T-cell (primary cell): ENCODE measurements at regions not wholly inside any gene's neighbourhood (a gene's known extent, or its start where the extent isn't known, plus 50 kb on each side); places are given as distances from the start of the nearest gene placed in this dataset.

Source experiments
- ATAC-seq, 4 experiments: fragments of 200-7000 bp in 3 of 4; fragments of 150-1000 bp in 1 of 4; cut with Tn5 transposase; replicated peaks in 1 of 4; 1 replicate in 3 of 4; 2 replicates in 1 of 4; pipeline ENCODE4 v1.10.0; 2021; ENCODE audit warnings: moderate library complexity in 3 of 4, mild to moderate bottlenecking in 2 of 4, moderate number of reproducible peaks in 1 of 4
- CTCF ChIA-PET, 2 donors: fragments of 300-600 bp; sonication (Branson Sonifier 250); formaldehyde crosslinking; loops; one replicate each; lab custom pipeline; 2022; ENCODE audit warnings: antibody characterized with exemption in 2 of 2; lab: Charles Lee
- POLR2A ChIA-PET, 2 donors: fragments of 300-600 bp; sonication (Branson Sonifier 250); formaldehyde crosslinking; loops; one replicate each; lab custom pipeline; 2022; ENCODE audit warnings: antibody characterized with exemption in 2 of 2; lab: Charles Lee
- DNase-seq, 35 experiments: peaks; one replicate each; pipeline versions ENCODE4 v3.0.0 to v3.0.0-alpha.2; 2013 to 2023
- H3K27ac ChIP-seq: one replicate; pipeline ENCODE4 v1.5.1; 2013; ENCODE audit warnings: low read length
- H3K27me3 ChIP-seq, 2 experiments: replicated peaks in 1 of 2; 1 replicate in 1 of 2; 2 replicates in 1 of 2; pipeline versions ENCODE4 v1.6.1 to v1.7.0; 2013; ENCODE audit warnings: low read length in 1 of 2, mixed read lengths in 1 of 2; ENCODE audit not compliant: control insufficient read depth in 2 of 2, insufficient read depth in 2 of 2; ENCODE audit errors: extremely low read depth in 1 of 2
- H3K36me3 ChIP-seq, 2 donors: 1 replicate in 1 of 2; 2 replicates in 1 of 2; pipeline versions ENCODE4 v1.6.1 to v1.7.0; 2013; ENCODE audit warnings: low read length in 1 of 2; ENCODE audit not compliant: control insufficient read depth in 2 of 2, insufficient read depth in 1 of 2; ENCODE audit errors: extremely low read depth in 1 of 2
- H3K4me1 ChIP-seq, 2 experiments: 1 replicate in 1 of 2; 2 replicates in 1 of 2; pipeline versions ENCODE4 v1.6.1 to v1.7.0; 2013; ENCODE audit warnings: low read length in 2 of 2, mixed read lengths in 1 of 2; ENCODE audit not compliant: insufficient read depth in 2 of 2, control insufficient read depth in 1 of 2; ENCODE audit errors: extremely low read depth in 1 of 2
- H3K4me3 ChIP-seq, 2 donors: 1 replicate in 1 of 2; 2 replicates in 1 of 2; pipeline versions ENCODE4 v1.5.1 to v1.7.0; 2013; ENCODE audit warnings: mild to moderate bottlenecking in 2 of 2, low read length in 1 of 2, moderate library complexity in 1 of 2; ENCODE audit not compliant: control insufficient read depth in 1 of 2; ENCODE audit errors: extremely low read depth in 1 of 2
- H3K9me3 ChIP-seq: 2 replicates; pipeline ENCODE4 v1.7.0; 2013
- H3K27ac Mint-ChIP-seq, 2 donors: one replicate each; pipeline ENCODE4 v1.8.0; 2020 to 2021; ENCODE audit warnings: mild to moderate bottlenecking in 2 of 2, mixed read lengths in 2 of 2
- H3K27me3 Mint-ChIP-seq, 2 donors: one replicate each; pipeline ENCODE4 v1.8.0; 2021 to 2022; ENCODE audit warnings: mixed read lengths in 2 of 2
- H3K36me3 Mint-ChIP-seq: one replicate; pipeline ENCODE4 v1.8.0; 2021; ENCODE audit warnings: mixed read lengths
- H3K4me1 Mint-ChIP-seq, 3 donors: one replicate each; pipeline ENCODE4 v1.8.0; 2020 to 2022; ENCODE audit warnings: mixed read lengths in 3 of 3, mild to moderate bottlenecking in 1 of 3
- H3K4me3 Mint-ChIP-seq, 3 donors: one replicate each; pipeline ENCODE4 v1.8.0; 2020 to 2022; ENCODE audit warnings: mild to moderate bottlenecking in 3 of 3, mixed read lengths in 3 of 3, moderate library complexity in 3 of 3
- H3K9me3 Mint-ChIP-seq, 3 donors: one replicate each; pipeline ENCODE4 v1.8.0; 2020 to 2022; ENCODE audit warnings: mixed read lengths in 3 of 3
- WGBS: methylation state at CpG from one replicate; pipeline ENCODE4 v1.1.5; 2013; ENCODE audit warnings: missing lambda C conversion rate; ENCODE audit not compliant: insufficient coverage; 5-methylcytosine and 5-hydroxymethylcytosine counted together

DNA sequence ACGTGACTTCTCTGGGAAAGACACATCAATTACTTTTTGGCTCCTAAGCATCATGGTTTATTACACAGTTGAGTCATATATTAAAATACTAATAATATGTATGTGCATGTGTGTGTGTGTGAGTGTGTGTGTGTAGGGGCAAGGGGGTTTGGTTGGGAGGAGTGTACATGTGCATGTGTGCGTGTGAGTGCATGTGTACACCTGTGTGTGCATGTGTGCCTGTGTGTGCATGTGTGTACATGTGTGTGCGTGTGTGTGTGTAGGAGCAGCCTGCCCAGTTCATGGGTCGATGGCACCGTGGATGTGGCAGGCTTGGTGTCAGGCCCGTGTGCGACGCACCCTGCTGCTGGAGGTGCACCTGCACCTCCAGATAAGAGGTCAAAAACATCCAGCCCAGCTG, 99.0 kb upstream of the SNTG2 start:
- POLR2A ChIA-PET: no interaction called here
- Mint-ChIP-seq H3K4me1 (peaks cover 18 to 28% (median 19%) of the 10 kb centered on the region in 3 donors), H3K4me3 (no peak overlapping the region), H3K9me3 (peaks cover 0 to 20% (median 8%) of the 10 kb centered on the region in 3 donors), H3K27me3 (peaks cover 0 to 3% of the 10 kb centered on the region in 2 donors), H3K36me3 (no peaks in the 10 kb centered on the region), H3K27ac (no peak overlapping the region)
- H3K9me3 ChIP-seq: no peaks in the 10 kb centered on the region
- DNase-seq (no peak), ATAC-seq (no peak)
- peaks cover 0 to 14% of the 10 kb centered on the region in 2 experiments for H3K4me1 ChIP-seq
- 93% methylated on average over 8 of the region's 8 CpGs for WGBS
- H3K36me3 ChIP-seq: no peaks in the 10 kb centered on the region
- H3K27me3 ChIP-seq: peaks cover 0 to 7% of the 10 kb centered on the region in 2 experiments
- CTCF ChIA-PET: no interaction called here
- no peak overlapping the region for H3K4me3 ChIP-seq
- H3K27ac ChIP-seq: no peak overlapping the region

DNA sequence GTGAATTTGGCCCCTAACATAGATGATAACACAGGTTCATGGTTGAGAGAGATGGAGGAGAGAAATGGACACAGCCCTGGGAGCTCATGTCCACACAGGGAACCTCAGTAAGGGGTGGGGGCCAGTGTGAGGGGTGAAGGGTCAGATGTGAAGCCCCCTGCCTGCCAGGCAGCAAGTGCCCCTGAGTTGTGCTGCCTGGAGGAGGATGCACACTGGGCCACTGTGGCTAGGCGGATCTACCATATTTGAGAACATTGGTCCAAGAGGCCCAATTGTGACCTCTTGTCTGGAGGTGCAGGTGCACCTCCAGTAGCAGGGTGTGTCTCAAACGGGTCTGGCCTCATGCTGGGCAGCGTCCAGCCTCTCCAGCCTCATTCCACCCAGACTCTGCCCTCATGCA, 99.6 kb upstream of the SNTG2 start:
- CTCF ChIA-PET: no interaction called here
- H3K27me3 Mint-ChIP-seq: peaks cover 0 to 3% of the 10 kb centered on the region in 2 donors
- Histone ChIP-seq H3K36me3 (no peaks in the 10 kb centered on the region), H3K4me1 (peaks cover 0 to 14% of the 10 kb centered on the region in 2 experiments), H3K27me3 (peaks cover 0 to 9% of the 10 kb centered on the region in 2 experiments), H3K27ac (no peak overlapping the region), H3K9me3 (no peaks in the 10 kb centered on the region), H3K4me3 (no peak overlapping the region)
- H3K9me3 Mint-ChIP-seq: peaks cover 0 to 20% (median 8%) of the 10 kb centered on the region in 3 donors
- no peak overlapping the region for H3K27ac Mint-ChIP-seq
- peaks cover 18 to 22% (median 18%) of the 10 kb centered on the region in 3 donors for H3K4me1 Mint-ChIP-seq
- ATAC-seq (no peak), DNase-seq (no peak)
- H3K4me3 Mint-ChIP-seq: no peak overlapping the region
- no peaks in the 10 kb centered on the region for H3K36me3 Mint-ChIP-seq
- POLR2A ChIA-PET: interaction anchor here in 1 of 2 donors (0.5 kb wide), 1 partner anchor 13 kb away, joined by 3 read pairs; no protein-coding TSS in a partner anchor
- 81% methylated on average over 3 of the region's 3 CpGs for WGBS

DNA sequence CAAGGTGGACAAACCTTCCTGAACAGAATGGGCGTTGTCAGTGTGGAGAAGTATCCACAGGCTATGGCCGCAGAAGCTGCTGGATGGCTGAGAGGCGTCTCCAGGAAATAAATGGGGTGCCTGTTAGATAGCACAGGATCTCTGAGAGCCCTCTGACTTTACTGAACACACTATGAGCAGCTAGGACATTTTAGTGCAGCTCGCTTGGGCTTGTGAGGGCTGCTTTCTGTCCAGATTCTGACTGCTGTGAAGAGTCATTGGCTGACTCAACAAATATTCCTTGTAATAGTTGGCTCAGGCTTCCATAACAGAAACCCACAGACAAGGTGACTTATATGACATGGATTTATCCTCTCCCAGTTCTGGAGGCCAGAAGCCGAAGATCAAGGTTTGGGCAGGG, 100.2 kb upstream of the SNTG2 start:
- no peak overlapping the region for H3K27ac Mint-ChIP-seq

DNA sequence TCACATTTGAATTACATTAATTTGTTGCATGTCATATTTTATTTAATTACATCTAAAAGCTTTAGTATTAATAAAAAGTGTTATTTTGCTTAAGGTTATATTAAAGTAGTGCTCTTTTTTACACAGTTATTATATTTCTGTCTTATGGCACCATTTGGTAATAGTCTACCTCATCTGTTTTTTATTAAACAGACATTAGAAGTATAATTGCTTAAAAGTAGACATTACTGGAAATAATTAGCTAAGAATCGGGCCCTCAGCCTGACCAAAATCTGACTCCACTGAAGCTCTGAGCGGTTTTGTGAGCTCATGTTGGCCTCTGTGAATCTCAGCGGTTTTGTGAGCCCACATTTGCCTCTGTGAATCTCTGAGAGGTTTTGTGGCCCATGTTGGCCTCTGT, 102.5 kb upstream of the SNTG2 start:
- peaks cover 0 to 13% of the 10 kb centered on the region in 2 experiments for H3K27me3 ChIP-seq
- Mint-ChIP-seq H3K36me3 (no peaks in the 10 kb centered on the region), H3K4me3 (no peak overlapping the region), H3K9me3 (no peaks in the 10 kb centered on the region), H3K27ac (no peak overlapping the region), H3K27me3 (peaks cover 5 to 8% of the 10 kb centered on the region in 2 donors), H3K4me1 (no peaks in the 10 kb centered on the region)
- DNase-seq (no peak), ATAC-seq (no peak)
- no peak overlapping the region for H3K4me3 ChIP-seq
- no peaks in the 10 kb centered on the region for H3K4me1 ChIP-seq
- H3K27ac ChIP-seq: no peak overlapping the region
- H3K36me3 ChIP-seq: no peaks in the 10 kb centered on the region
- CTCF ChIA-PET: interaction anchor here in 1 of 2 donors (0.6 to 0.7 kb wide), 2 partner anchors 9 to 702 kb away, joined by 3 to 4 read pairs; no protein-coding TSS in a partner anchor
- 60% methylated on average over 3 of the region's 3 CpGs for WGBS
- H3K9me3 ChIP-seq: no peaks in the 10 kb centered on the region
- POLR2A ChIA-PET: no interaction called here

More for the DNA sequence above, 100.2 kb upstream of the SNTG2 start:
- Histone ChIP-seq H3K4me3 (no peak overlapping the region), H3K4me1 (peaks cover 0 to 11% of the 10 kb centered on the region in 2 experiments), H3K27ac (no peak overlapping the region), H3K36me3 (no peaks in the 10 kb centered on the region), H3K9me3 (no peaks in the 10 kb centered on the region), H3K27me3 (peaks cover 0 to 13% of the 10 kb centered on the region in 2 experiments)
- peaks cover 0 to 3% of the 10 kb centered on the region in 2 donors for H3K27me3 Mint-ChIP-seq
- WGBS: 70% methylated on average over 3 of the region's 5 CpGs
- DNase-seq (no peak), ATAC-seq (no peak)
- H3K4me3 Mint-ChIP-seq: no peak overlapping the region
- H3K36me3 Mint-ChIP-seq: no peaks in the 10 kb centered on the region
- ChIA-PET CTCF (no interaction called here), POLR2A (interaction anchor here in 1 of 2 donors (0.5 to 0.6 kb wide), 2 partner anchors 13 to 136 kb away, joined by 3 to 6 read pairs; no protein-coding TSS in a partner anchor)
- peaks cover 0 to 14% (median 8%) of the 10 kb centered on the region in 3 donors for H3K9me3 Mint-ChIP-seq
- peaks cover 13 to 16% (median 13%) of the 10 kb centered on the region in 3 donors for H3K4me1 Mint-ChIP-seq

DNA sequence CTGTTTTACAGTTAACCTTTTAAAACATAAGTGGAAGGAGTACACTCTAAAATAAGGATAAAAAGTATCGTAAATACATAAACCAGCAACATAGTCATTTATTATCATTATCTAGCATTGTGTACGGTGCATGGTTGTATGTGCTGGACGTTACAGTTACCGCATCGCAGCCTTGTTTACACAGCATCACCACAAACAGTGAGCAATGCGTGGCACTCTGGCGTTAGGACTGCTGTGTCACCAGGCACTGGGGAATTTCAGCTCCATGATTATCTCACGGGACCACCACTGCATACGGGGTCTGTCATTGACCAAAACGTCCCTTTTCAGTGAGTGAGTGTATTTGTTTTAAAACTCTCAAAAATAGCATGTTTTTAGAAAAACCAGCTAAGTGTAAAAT, 103.0 kb upstream of the SNTG2 start:
- CTCF ChIA-PET: interaction anchor here in 1 of 2 donors (0.7 kb wide), 1 partner anchor 9 kb away, joined by 4 read pairs; no protein-coding TSS in a partner anchor

DNA sequence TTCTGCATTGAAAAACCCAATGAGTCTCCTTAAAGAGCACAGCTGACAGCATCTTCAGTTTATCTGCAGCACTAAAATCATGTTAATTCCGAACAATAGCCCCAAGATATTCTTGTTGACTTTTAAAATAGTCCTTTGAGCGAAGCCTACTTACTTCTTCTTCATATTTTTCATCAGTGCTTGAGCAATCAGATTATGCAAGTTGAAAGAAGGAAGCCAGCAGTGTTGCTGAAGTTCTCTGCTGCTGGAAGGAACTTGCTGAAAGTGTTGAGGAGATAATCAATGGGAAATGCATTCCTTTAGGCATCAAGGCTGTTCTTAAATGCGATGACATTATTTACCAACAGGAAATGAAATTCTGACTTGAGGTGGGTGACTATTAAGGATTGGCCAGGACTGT, 105.9 kb upstream of the SNTG2 start:
- no peak overlapping the region for H3K27ac ChIP-seq
- H3K36me3 Mint-ChIP-seq: no peaks in the 10 kb centered on the region
- no peaks in the 10 kb centered on the region for H3K4me1 Mint-ChIP-seq
- DNase-seq (no peak), ATAC-seq (no peak)
- CTCF ChIA-PET: no interaction called here
- peaks cover 0 to 18% of the 10 kb centered on the region in 2 experiments for H3K27me3 ChIP-seq
- 57% methylated on average over 1 of the region's 3 CpGs for WGBS
- POLR2A ChIA-PET: no interaction called here
- H3K4me3 Mint-ChIP-seq: no peak overlapping the region
- no peak overlapping the region for H3K27ac Mint-ChIP-seq
- peaks cover 12 to 15% of the 10 kb centered on the region in 2 donors for H3K27me3 Mint-ChIP-seq
- H3K4me3 ChIP-seq: no peak overlapping the region
- no peaks in the 10 kb centered on the region for H3K9me3 ChIP-seq
- no peaks in the 10 kb centered on the region for H3K9me3 Mint-ChIP-seq
- H3K36me3 ChIP-seq: no peaks in the 10 kb centered on the region
- no peaks in the 10 kb centered on the region for H3K4me1 ChIP-seq

More for the DNA sequence above, 103.0 kb upstream of the SNTG2 start:
- no peak overlapping the region for H3K4me3 Mint-ChIP-seq
- no peaks in the 10 kb centered on the region for H3K4me1 Mint-ChIP-seq
- 100% methylated on average over 3 of the region's 10 CpGs for WGBS
- peaks cover 5 to 8% of the 10 kb centered on the region in 2 donors for H3K27me3 Mint-ChIP-seq
- Histone ChIP-seq H3K9me3 (no peaks in the 10 kb centered on the region), H3K4me3 (no peak overlapping the region), H3K27me3 (peaks cover 0 to 13% of the 10 kb centered on the region in 2 experiments), H3K4me1 (no peaks in the 10 kb centered on the region), H3K36me3 (no peaks in the 10 kb centered on the region), H3K27ac (no peak overlapping the region)
- no peak for ATAC-seq
- DNase-seq: no peak
- H3K9me3 Mint-ChIP-seq: no peaks in the 10 kb centered on the region
- POLR2A ChIA-PET: no interaction called here
- H3K27ac Mint-ChIP-seq: no peak overlapping the region
- H3K36me3 Mint-ChIP-seq: no peaks in the 10 kb centered on the region
